ENCODE measurements at regions not wholly inside any gene's neighbourhood (a gene's known extent, or its start where the extent isn't known, plus 50 kb on each side); places are given as distances from the start of the nearest gene placed in this dataset.

GRCh38 chr21:16519644-16520043, 789.9 kb downstream of the USP25 start:
- Mint-ChIP-seq H3K4me1 (no peaks in the 10 kb centered on the region), H3K36me3 (no peaks in the 10 kb centered on the region), H3K9me3 (peaks cover 9% of the 10 kb centered on the region), H3K27me3 (no peaks in the 10 kb centered on the region), H3K27ac (no peak overlapping the region), H3K4me3 (no peak overlapping the region)

DNA sequence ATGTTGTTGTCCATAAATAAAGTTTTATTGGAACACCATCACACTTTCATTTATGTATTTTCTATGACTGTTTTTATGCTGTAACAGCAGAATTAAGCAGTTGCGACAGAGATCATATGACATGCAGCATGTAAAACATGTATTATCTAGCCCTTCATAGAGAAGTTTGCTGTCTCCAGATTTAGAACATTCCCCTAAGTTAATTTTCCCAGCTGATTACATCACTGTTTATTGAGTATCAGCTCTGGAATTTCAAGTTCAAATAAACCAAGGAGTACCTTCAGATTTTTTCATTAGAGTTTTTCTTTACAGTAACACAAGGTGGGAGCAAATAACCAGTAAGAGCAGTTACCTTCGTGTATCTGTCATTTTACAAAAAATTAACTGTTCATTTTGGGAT, 792.8 kb downstream of the USP25 start:
- Mint-ChIP-seq H3K9me3 (peaks cover 9% of the 10 kb centered on the region), H3K36me3 (no peaks in the 10 kb centered on the region), H3K27ac (no peak overlapping the region), H3K27me3 (no peaks in the 10 kb centered on the region), H3K4me1 (no peaks in the 10 kb centered on the region), H3K4me3 (no peak overlapping the region)

DNA sequence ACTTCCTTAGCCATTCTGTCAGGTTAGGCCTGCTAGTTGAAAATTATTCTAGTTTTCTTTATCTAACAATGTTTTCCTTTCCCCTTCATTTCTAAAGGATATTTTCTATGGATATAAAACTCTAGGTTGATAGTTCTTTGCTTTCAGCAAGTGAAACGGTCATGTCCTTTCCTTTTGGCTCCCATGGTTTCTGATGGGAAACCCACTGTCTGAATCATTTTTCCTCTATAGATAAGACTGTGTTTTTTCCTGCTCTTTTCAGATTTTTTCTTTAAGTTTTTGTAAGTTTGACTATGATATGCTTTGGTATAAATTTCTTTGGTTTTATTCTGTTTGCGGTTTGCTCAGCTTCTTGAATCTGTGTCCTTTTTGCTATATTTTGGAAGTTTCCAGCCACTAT, 800.9 kb downstream of the USP25 start:
- peaks cover 2% of the 10 kb centered on the region for H3K36me3 Mint-ChIP-seq
- no peaks in the 10 kb centered on the region for H3K27me3 Mint-ChIP-seq
- peaks cover 6% of the 10 kb centered on the region for H3K9me3 Mint-ChIP-seq
- no peaks in the 10 kb centered on the region for H3K4me1 Mint-ChIP-seq
- H3K27ac Mint-ChIP-seq, result no peak overlapping the region
- H3K4me3 Mint-ChIP-seq, result no peak overlapping the region

GRCh38 chr21:16532840-16533239, 803.1 kb downstream of the USP25 start:
- Mint-ChIP-seq H3K27ac (no peak overlapping the region), H3K4me1 (no peaks in the 10 kb centered on the region), H3K27me3 (no peaks in the 10 kb centered on the region), H3K9me3 (peaks cover 6% of the 10 kb centered on the region), H3K36me3 (peaks cover 2% of the 10 kb centered on the region), H3K4me3 (no peak overlapping the region)

DNA sequence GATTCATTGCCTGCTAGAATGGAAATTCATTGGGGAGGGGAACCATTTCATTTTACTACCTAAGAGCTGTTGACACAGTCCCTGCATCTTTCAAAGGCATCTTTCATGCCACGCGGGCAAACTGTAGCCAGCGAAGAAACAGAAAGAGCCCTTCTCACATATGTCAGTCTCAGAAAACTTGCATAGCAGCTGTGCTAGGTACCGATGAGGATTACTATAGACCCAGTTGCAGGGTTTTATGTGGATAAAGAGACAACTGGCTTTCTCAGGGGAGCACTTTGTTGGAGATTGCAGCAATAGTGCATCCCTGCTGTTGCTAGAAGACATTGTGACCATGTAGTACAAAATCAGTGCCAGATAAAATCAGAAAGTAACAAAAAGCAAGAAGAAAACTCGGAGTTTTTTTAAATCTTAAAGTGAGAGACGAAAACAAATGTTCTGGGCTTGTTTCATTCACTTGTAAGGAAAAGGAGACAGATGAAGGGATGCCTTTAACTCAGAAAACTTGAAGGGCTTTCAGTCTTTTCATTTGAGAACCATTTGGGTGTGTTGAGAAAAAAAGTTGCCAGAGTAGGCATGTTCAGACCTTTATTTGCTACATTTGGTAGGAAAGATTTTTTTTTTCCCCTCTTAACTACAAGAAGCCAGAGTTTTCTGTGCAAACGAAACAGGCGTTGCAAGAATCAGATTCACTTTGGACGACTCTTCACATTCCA, 804.1 kb downstream of the USP25 start:
- Mint-ChIP-seq H3K27me3 (no peaks in the 10 kb centered on the region), H3K27ac (no peak overlapping the region), H3K4me3 (no peak overlapping the region), H3K4me1 (no peaks in the 10 kb centered on the region), H3K36me3 (peaks cover 2% of the 10 kb centered on the region), H3K9me3 (peaks cover 4% of the 10 kb centered on the region)

DNA sequence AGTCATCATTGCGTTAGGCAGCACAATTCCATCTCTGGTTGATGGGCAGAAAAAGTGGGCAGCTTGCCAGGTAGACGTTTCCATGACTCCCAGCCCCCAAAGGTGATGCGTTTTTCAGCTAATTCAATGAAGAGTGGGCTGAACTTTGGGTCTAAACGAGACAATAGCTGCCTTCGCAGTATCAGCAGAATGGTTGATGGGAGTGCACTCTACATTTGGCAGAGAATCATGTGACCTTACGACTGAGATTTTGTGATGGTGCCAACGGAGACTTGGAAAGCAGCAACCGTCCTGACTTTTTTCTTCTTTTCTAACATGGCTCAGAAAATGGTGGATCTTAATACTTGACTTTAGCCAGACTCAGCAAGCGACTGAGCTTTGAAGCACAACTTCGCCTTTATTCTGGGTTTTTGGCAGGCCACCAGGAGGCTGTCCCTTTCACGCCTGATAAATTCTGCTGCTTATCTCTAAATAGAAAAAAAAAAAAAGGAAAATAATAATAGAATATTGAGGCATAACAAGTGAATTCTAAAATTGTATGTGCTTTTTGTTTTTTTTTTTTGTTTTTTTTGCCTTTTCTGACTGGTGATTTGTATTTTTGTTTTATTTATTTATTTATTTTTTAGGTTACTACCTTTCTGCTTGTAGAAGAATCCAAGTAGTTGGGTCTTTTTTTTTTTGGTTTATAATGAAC, 804.8 kb downstream of the USP25 start:
- no peaks in the 10 kb centered on the region for H3K36me3 Mint-ChIP-seq
- H3K4me3 Mint-ChIP-seq, result no peak overlapping the region
- H3K27me3 Mint-ChIP-seq, result no peaks in the 10 kb centered on the region
- no peaks in the 10 kb centered on the region for H3K4me1 Mint-ChIP-seq
- H3K9me3 Mint-ChIP-seq, result no peaks in the 10 kb centered on the region
- no peak overlapping the region for H3K27ac Mint-ChIP-seq

- Mint-ChIP-seq H3K27me3 (no peaks in the 10 kb centered on the region), H3K9me3 (no peaks in the 10 kb centered on the region), H3K27ac (no peak overlapping the region), H3K4me1 (no peaks in the 10 kb centered on the region), H3K4me3 (no peak overlapping the region), H3K36me3 (no peaks in the 10 kb centered on the region)
These were observed 805.3 kb downstream of the USP25 start for GRCh38 chr21:16535102-16535422.

- H3K4me3 Mint-ChIP-seq, result no peak overlapping the region
- no peak overlapping the region for H3K27ac Mint-ChIP-seq
- H3K4me1 Mint-ChIP-seq, result no peaks in the 10 kb centered on the region
- no peaks in the 10 kb centered on the region for H3K9me3 Mint-ChIP-seq
- no peaks in the 10 kb centered on the region for H3K36me3 Mint-ChIP-seq
- no peaks in the 10 kb centered on the region for H3K27me3 Mint-ChIP-seq
These were observed 805.8 kb downstream of the USP25 start for GRCh38 chr21:16535626-16536025.

- H3K36me3 Mint-ChIP-seq, result no peaks in the 10 kb centered on the region
- H3K27ac Mint-ChIP-seq, result no peak overlapping the region
- H3K27me3 Mint-ChIP-seq, result no peaks in the 10 kb centered on the region
- H3K4me1 Mint-ChIP-seq, result no peaks in the 10 kb centered on the region
- H3K9me3 Mint-ChIP-seq, result no peaks in the 10 kb centered on the region
- no peak overlapping the region for H3K4me3 Mint-ChIP-seq
These were observed 806.4 kb downstream of the USP25 start for GRCh38 chr21:16536140-16536539.

DNA sequence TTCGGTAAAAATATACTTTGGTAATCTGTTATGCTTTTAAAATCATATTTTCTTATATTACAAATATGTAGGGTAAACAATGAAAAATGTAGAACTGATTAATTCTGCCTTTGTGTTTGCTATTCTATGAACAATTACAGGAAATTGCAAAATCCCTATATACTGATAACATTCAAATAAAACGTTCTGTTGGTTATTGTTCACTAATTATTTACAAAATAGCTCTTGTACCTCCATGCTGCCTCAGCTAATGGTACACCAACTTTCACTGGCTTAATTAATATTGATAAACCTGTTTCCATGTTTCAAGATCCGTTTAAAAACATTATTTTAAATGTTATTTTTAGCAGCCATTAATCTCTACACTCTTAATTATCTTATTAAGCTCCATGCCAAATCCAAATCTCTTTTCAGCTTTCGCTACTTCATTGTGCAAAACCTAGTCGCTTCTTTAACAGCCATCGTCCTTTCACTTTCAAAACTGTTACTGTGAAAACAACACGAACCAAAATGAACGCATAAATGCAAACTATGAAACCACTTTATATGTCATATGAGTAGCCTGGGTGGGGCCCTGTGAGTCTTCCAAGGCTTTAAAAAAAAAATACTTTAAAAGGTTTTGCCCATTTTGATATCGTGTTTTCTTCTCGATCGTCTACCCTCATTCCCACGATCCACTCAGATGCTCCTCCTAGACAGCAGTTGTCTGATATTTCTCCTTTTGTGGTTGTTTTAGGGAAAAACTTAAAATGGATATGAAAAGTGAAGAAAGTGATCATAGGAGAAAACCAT, 807.1 kb downstream of the USP25 start:
- Mint-ChIP-seq H3K9me3 (no peaks in the 10 kb centered on the region), H3K27ac (no peak overlapping the region), H3K4me1 (no peaks in the 10 kb centered on the region), H3K27me3 (no peaks in the 10 kb centered on the region), H3K36me3 (no peaks in the 10 kb centered on the region), H3K4me3 (no peak overlapping the region)

DNA sequence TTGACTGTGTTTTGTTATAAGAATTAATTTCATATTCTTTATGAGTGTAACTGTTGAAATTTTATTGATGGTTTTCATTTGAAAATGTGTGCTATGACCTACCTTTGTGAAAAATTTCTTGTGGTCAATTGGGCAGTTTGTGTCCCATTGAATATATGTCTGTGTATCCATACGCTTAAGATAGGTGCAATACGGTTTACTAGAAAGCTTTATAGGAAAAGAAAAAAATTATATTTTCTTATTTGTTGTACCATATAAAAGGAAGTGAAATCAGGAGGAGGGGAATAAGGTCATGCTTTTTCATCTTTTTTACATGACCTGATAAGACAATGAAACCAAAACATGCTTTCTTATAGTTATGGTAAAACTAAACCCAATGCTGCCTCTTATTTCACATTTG, 807.7 kb downstream of the USP25 start:
- Mint-ChIP-seq H3K36me3 (no peaks in the 10 kb centered on the region), H3K27ac (no peak overlapping the region), H3K4me1 (no peaks in the 10 kb centered on the region), H3K4me3 (no peak overlapping the region), H3K27me3 (no peaks in the 10 kb centered on the region), H3K9me3 (no peaks in the 10 kb centered on the region)

DNA sequence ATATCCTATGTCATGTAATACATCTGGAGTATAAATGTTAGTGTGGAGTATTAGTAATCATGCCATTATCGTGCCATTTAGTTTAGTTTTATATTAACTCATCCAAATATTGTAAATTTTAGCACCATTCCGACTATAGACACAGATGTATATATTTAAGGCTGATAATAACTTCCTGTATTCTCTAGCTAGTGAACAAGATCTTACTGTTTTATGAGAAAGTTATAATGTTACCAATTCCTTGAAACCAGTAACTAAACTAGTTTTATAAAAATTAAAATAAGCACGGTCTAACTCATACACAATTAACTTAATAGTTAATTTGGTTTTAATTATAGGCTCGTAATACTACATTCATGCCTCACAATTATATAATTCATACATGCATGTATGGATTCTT, 808.6 kb downstream of the USP25 start:
- H3K27me3 Mint-ChIP-seq, result no peaks in the 10 kb centered on the region
- no peaks in the 10 kb centered on the region for H3K4me1 Mint-ChIP-seq
- no peaks in the 10 kb centered on the region for H3K36me3 Mint-ChIP-seq
- H3K27ac Mint-ChIP-seq, result no peak overlapping the region
- H3K4me3 Mint-ChIP-seq, result no peak overlapping the region
- H3K9me3 Mint-ChIP-seq, result no peaks in the 10 kb centered on the region

DNA sequence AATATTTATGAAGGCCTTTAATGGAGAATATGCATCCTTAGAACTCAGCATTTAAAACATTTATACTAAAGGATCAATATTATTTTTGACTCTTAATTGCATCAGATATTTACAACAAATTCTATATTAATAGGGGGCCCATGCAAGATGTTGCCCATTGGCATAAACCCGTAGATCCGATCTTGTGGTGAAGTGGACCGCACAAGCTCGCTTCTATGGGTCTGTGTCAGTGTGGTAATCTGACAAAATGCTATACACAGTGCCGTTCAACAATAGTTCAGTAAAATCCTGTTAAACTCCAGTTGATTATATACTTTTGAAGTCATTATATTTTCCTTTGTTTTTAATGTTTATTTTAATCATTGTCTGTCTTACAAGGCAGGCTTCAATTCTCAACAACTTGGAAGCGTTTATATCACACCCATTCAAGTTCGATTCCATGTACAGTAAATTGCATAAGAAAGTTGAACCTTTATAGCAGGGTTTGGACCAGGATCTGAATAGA, 809.2 kb downstream of the USP25 start:
- H3K36me3 Mint-ChIP-seq, result no peaks in the 10 kb centered on the region
- H3K27me3 Mint-ChIP-seq, result no peaks in the 10 kb centered on the region
- H3K27ac Mint-ChIP-seq, result no peak overlapping the region
- no peak overlapping the region for H3K4me3 Mint-ChIP-seq
- no peaks in the 10 kb centered on the region for H3K9me3 Mint-ChIP-seq
- no peaks in the 10 kb centered on the region for H3K4me1 Mint-ChIP-seq

DNA sequence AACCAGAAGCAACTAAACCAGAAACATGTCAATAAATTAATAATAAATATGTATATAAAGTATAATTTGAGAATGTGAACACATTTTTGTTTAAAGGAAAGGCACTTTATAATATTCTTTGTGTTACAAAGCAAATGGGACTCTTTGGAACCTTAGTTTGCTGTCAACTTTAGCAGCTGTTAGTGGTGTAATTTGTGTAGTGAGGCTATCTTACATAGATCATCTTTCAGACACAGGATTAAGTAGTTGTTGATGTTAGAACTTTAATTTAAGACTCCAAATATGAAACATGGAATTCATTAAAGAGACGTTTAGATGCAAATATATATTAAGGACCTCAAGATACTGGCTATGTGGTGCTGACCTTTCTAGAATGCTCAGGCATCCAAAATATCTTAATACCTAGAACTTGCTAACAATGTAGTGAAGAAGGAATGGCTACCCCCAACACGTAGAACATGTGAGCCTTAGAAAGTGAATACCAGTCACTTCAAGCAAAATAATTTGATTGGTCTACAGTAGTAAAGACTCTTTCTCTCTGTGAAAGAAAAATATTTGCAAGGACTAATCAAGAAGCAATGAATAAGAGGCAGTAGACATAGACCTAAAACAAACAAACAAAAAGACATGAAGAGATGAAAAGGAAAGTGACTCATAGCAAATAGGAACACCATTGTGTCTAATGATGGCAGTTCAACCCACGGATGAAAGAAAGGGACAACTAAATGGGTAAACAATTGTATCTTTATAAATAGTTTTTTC, 811.4 kb downstream of the USP25 start:
- Mint-ChIP-seq H3K9me3 (no peaks in the 10 kb centered on the region), H3K4me1 (no peaks in the 10 kb centered on the region), H3K36me3 (no peaks in the 10 kb centered on the region), H3K27ac (no peak overlapping the region), H3K4me3 (no peak overlapping the region), H3K27me3 (no peaks in the 10 kb centered on the region)

DNA sequence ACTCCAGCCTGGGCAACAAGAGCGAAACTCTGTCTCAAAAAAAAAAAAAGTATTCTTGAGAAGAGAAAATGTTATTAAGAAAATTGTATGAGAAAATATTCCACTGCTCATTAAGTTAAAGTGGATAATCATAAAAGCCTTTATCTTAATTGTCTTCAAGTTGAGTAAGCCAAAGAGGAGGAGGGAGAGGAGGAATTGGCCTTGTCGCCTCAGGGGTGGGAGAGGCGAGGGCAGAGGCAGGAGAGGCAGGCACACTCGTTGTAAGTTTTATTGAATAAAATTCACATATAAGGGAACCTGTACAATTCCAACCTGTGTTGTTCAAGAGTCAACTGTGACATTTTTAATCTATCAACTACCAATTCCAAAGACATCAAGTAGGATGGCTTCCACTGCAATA, 820.3 kb downstream of the USP25 start:
- H3K27me3 Mint-ChIP-seq, result no peaks in the 10 kb centered on the region
- no peaks in the 10 kb centered on the region for H3K36me3 Mint-ChIP-seq
- no peaks in the 10 kb centered on the region for H3K4me1 Mint-ChIP-seq
- no peak overlapping the region for H3K27ac Mint-ChIP-seq
- H3K4me3 Mint-ChIP-seq, result no peak overlapping the region
- no peaks in the 10 kb centered on the region for H3K9me3 Mint-ChIP-seq

Data from activated naive CD4-positive, alpha-beta T cell treated with anti-CD3 and anti-CD28 coated beads, Interleukin-2, amount 50 U/mL, for 24 hours (primary cell).